WTC11 (cell line): ENCODE measurements at regions not wholly inside any gene's neighbourhood (a gene's known extent, or its start where the extent isn't known, plus 50 kb on each side); places are given as distances from the start of the nearest gene placed in this dataset.

Source experiments
- ATAC-seq: fragments of 200-7000 bp; cut with Tn5 transposase; 2 replicates; pipeline ENCODE4 v1.10.0; 2021; ENCODE audit warnings: mild to moderate bottlenecking, moderate library complexity
- CTCF ChIA-PET: fragments of 300-600 bp; sonication (Branson Sonifier 250); formaldehyde crosslinking; loops from one replicate; lab custom pipeline; 2021; ENCODE audit warnings: antibody characterized with exemption; lab: Charles Lee
- POLR2A ChIA-PET: fragments of 350-600 bp; sonication (Branson Sonifier 250); formaldehyde crosslinking; loops from one replicate; lab custom pipeline; 2021; ENCODE audit warnings: antibody characterized with exemption; lab: Charles Lee
- DNase-seq: peaks from one replicate; pipeline ENCODE4 v3.0.0; 2021; ENCODE audit warnings: low spot score
- H3K27ac Mint-ChIP-seq: 2 replicates; pipeline ENCODE4 v1.8.0; 2021; ENCODE audit warnings: mixed read lengths
- H3K27me3 Mint-ChIP-seq: 2 replicates; pipeline ENCODE4 v1.8.0; 2021; ENCODE audit warnings: low read depth, mild to moderate bottlenecking, moderate library complexity, mixed read lengths
- H3K36me3 Mint-ChIP-seq: 2 replicates; pipeline ENCODE4 v1.8.0; 2021; ENCODE audit warnings: mixed read lengths
- H3K4me1 Mint-ChIP-seq: 2 replicates; pipeline ENCODE4 v1.8.0; 2022; ENCODE audit warnings: mixed read lengths
- H3K4me3 Mint-ChIP-seq: 2 replicates; pipeline ENCODE4 v1.8.0; 2021; ENCODE audit warnings: mild to moderate bottlenecking, moderate library complexity, mixed read lengths
- H3K9me3 Mint-ChIP-seq: 2 replicates; pipeline ENCODE4 v1.8.0; 2021; ENCODE audit warnings: mixed read lengths
- ATF1 ChIP-seq: sonication (generic); formaldehyde crosslinking; IDR thresholded peaks from 2 replicates; pipeline ENCODE4 v1.8.1; 2023; ENCODE audit warnings: mild to moderate bottlenecking, moderate library complexity, missing genetic modification reagents
- MYBL2 ChIP-seq: sonication (generic); formaldehyde crosslinking; IDR thresholded peaks from 2 replicates; pipeline ENCODE4 v1.8.1; 2023; ENCODE audit warnings: mild to moderate bottlenecking, moderate library complexity, missing genetic modification reagents
- NFE2L1 ChIP-seq: sonication (generic); formaldehyde crosslinking; IDR thresholded peaks from 2 replicates; pipeline ENCODE4 v1.8.1; 2023; ENCODE audit warnings: missing genetic modification reagents
- PRRX2 ChIP-seq: fragments of 250-450 bp; sonication (Bioruptor Pico); IDR thresholded peaks from 2 replicates; pipeline ENCODE4 v1.8.0; 2021; ENCODE audit warnings: mild to moderate bottlenecking
- RORB ChIP-seq: fragments of 250-450 bp; sonication (Bioruptor Pico); IDR thresholded peaks from 2 replicates; pipeline ENCODE4 v1.9.0; 2021; ENCODE audit warnings: mild to moderate bottlenecking
- TEAD4 ChIP-seq: sonication (generic); formaldehyde crosslinking; IDR thresholded peaks from 2 replicates; pipeline ENCODE4 v1.8.0; 2022; ENCODE audit warnings: mild to moderate bottlenecking, missing genetic modification reagents
- ZNF317 ChIP-seq: sonication (generic); formaldehyde crosslinking; IDR thresholded peaks from 2 replicates; pipeline ENCODE4 v1.8.1; 2023; ENCODE audit warnings: low read depth, mild to moderate bottlenecking, moderate library complexity, missing genetic modification reagents, borderline replicate concordance
- ZNF396 ChIP-seq: fragments of 250-450 bp; sonication (Bioruptor Pico); IDR thresholded peaks from 2 replicates; pipeline ENCODE4 v1.8.0; 2021; ENCODE audit warnings: mild to moderate bottlenecking, moderate library complexity, borderline replicate concordance
- ZNF671 ChIP-seq: fragments of 250-450 bp; sonication (Bioruptor Pico); IDR thresholded peaks from 2 replicates; pipeline ENCODE4 v1.8.0; 2021; ENCODE audit warnings: mild to moderate bottlenecking
- TF ChIP-seq, protein P1 (sequence below): sonication (generic); formaldehyde crosslinking; IDR thresholded peaks from 2 replicates; pipeline ENCODE4 v1.8.1; 2023; ENCODE audit warnings: mild to moderate bottlenecking, missing genetic modification reagents, moderate library complexity
- TF ChIP-seq, protein P2 (sequence below): fragments of 250-450 bp; sonication (Bioruptor Pico); IDR thresholded peaks from 2 replicates; pipeline ENCODE4 v1.9.0; 2021; ENCODE audit warnings: moderate library complexity, mild to moderate bottlenecking, inconsistent platforms, borderline replicate concordance
- TF ChIP-seq, protein P3 (sequence below): sonication (generic); formaldehyde crosslinking; IDR thresholded peaks from 2 replicates; pipeline ENCODE4 v1.8.0; 2023; ENCODE audit warnings: missing genetic modification reagents
- TF ChIP-seq, protein P4 (sequence below): sonication (generic); formaldehyde crosslinking; IDR thresholded peaks from 2 replicates; pipeline ENCODE4 v1.8.0; 2022; ENCODE audit warnings: missing genetic modification reagents
- TF ChIP-seq, protein P5 (sequence below): fragments of 250-450 bp; sonication (Bioruptor Pico); IDR thresholded peaks from 2 replicates; pipeline ENCODE4 v1.8.0; 2021; ENCODE audit warnings: mild to moderate bottlenecking
- TF ChIP-seq, protein P6 (sequence below): sonication (generic); formaldehyde crosslinking; IDR thresholded peaks from 2 replicates; pipeline ENCODE4 v1.8.1; 2022; ENCODE audit warnings: low read depth, missing genetic modification reagents, borderline replicate concordance
- TF ChIP-seq, protein P7 (sequence below): sonication (generic); formaldehyde crosslinking; IDR thresholded peaks from 2 replicates; pipeline ENCODE4 v1.8.1; 2023; ENCODE audit warnings: mild to moderate bottlenecking, missing genetic modification reagents
- TF ChIP-seq, protein P8 (sequence below): sonication (generic); formaldehyde crosslinking; IDR thresholded peaks from 2 replicates; pipeline ENCODE4 v1.8.1; 2023; ENCODE audit warnings: mild to moderate bottlenecking, missing genetic modification reagents, moderate library complexity
- TF ChIP-seq, protein P9 (sequence below): fragments of 250-450 bp; sonication (Bioruptor Pico); IDR thresholded peaks from 2 replicates; pipeline ENCODE4 v1.9.0; 2021; ENCODE audit warnings: mild to moderate bottlenecking, borderline replicate concordance
- TF ChIP-seq, protein P10 (sequence below): fragments of 250-450 bp; sonication (Bioruptor Pico); IDR thresholded peaks from 2 replicates; pipeline ENCODE4 v1.9.0; 2021; ENCODE audit warnings: mild to moderate bottlenecking

DNA sequence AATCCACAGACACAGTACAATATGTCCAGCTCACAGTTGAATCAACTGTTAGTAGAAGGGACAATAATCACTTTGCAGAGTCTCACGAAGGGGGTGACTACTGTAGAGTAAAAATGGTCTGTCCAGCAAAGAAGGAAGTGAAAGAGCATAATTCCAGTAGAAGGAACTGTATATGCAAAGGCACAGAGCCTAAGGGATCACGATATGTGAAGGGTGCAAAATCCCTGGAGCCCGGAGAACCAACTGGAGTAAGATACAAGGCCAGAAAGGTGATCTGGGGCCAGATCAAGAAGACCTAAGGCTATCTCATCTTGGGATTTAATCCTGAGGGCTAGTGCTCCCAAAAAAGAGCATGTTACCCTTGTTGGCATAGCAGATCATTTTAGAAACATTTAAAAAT lies 192.7 kb upstream of the LDB2 start (continued):
- TF ChIP-seq TEAD4 (CRISPR knock-in tag) = no peak
- TF ChIP-seq MYBL2 (CRISPR knock-in tag) = no peak
- TF ChIP-seq, protein P1, sequence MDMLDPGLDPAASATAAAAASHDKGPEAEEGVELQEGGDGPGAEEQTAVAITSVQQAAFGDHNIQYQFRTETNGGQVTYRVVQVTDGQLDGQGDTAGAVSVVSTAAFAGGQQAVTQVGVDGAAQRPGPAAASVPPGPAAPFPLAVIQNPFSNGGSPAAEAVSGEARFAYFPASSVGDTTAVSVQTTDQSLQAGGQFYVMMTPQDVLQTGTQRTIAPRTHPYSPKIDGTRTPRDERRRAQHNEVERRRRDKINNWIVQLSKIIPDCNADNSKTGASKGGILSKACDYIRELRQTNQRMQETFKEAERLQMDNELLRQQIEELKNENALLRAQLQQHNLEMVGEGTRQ = no peak
- TF ChIP-seq, protein P2, sequence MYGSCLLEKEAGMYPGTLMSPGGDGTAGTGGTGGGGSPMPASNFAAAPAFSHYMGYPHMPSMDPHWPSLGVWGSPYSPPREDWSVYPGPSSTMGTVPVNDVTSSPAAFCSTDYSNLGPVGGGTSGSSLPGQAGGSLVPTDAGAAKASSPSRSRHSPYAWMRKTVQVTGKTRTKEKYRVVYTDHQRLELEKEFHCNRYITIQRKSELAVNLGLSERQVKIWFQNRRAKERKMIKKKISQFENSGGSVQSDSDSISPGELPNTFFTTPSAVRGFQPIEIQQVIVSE (CRISPR knock-in tag) = no peak

DNA sequence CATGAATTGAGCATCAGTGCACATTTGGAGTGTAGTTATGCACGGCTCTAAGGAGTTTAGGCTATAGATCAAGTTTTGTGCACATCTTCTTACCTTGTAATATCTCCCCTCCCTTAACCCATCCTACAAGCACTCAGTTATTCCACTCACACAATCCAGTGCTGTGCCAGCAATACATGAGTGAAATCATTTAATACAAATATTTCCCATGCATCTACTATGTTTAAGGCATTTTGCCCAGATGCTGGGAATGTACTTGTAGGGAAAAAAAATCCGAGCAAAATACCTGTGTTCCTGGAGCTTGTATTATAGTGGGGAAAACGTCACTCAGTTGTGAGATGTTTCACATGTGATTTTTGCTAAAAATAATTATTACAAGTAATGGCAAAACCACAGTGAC lies 191.6 kb upstream of the LDB2 start:
- CTCF ChIA-PET = no interaction called here
- H3K36me3 Mint-ChIP-seq = peaks cover 11% of the 10 kb centered on the region

More for the DNA sequence above, 191.6 kb upstream of the LDB2 start:
- Mint-ChIP-seq H3K9me3 (peaks cover 19% of the 10 kb centered on the region), H3K27me3 (peaks cover 3% of the 10 kb centered on the region; the same call in 1 of the 2 replicates), H3K27ac (no peak overlapping the region), H3K4me1 (peaks cover 19% of the 10 kb centered on the region), H3K4me3 (no peak overlapping the region)
- no peak for DNase-seq
- TF ChIP-seq PRRX2 = no peak
- no peak for TF ChIP-seq ZNF317 (CRISPR knock-in tag)
- no peak for TF ChIP-seq ZNF671 (CRISPR knock-in tag)
- TF ChIP-seq, protein P3, sequence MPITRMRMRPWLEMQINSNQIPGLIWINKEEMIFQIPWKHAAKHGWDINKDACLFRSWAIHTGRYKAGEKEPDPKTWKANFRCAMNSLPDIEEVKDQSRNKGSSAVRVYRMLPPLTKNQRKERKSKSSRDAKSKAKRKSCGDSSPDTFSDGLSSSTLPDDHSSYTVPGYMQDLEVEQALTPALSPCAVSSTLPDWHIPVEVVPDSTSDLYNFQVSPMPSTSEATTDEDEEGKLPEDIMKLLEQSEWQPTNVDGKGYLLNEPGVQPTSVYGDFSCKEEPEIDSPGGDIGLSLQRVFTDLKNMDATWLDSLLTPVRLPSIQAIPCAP (CRISPR knock-in tag) = no peak
- TF ChIP-seq, protein P4, sequence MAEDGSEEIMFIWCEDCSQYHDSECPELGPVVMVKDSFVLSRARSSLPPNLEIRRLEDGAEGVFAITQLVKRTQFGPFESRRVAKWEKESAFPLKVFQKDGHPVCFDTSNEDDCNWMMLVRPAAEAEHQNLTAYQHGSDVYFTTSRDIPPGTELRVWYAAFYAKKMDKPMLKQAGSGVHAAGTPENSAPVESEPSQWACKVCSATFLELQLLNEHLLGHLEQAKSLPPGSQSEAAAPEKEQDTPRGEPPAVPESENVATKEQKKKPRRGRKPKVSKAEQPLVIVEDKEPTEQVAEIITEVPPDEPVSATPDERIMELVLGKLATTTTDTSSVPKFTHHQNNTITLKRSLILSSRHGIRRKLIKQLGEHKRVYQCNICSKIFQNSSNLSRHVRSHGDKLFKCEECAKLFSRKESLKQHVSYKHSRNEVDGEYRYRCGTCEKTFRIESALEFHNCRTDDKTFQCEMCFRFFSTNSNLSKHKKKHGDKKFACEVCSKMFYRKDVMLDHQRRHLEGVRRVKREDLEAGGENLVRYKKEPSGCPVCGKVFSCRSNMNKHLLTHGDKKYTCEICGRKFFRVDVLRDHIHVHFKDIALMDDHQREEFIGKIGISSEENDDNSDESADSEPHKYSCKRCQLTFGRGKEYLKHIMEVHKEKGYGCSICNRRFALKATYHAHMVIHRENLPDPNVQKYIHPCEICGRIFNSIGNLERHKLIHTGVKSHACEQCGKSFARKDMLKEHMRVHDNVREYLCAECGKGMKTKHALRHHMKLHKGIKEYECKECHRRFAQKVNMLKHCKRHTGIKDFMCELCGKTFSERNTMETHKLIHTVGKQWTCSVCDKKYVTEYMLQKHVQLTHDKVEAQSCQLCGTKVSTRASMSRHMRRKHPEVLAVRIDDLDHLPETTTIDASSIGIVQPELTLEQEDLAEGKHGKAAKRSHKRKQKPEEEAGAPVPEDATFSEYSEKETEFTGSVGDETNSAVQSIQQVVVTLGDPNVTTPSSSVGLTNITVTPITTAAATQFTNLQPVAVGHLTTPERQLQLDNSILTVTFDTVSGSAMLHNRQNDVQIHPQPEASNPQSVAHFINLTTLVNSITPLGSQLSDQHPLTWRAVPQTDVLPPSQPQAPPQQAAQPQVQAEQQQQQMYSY (CRISPR knock-in tag) = no peak
- TF ChIP-seq, protein P5, sequence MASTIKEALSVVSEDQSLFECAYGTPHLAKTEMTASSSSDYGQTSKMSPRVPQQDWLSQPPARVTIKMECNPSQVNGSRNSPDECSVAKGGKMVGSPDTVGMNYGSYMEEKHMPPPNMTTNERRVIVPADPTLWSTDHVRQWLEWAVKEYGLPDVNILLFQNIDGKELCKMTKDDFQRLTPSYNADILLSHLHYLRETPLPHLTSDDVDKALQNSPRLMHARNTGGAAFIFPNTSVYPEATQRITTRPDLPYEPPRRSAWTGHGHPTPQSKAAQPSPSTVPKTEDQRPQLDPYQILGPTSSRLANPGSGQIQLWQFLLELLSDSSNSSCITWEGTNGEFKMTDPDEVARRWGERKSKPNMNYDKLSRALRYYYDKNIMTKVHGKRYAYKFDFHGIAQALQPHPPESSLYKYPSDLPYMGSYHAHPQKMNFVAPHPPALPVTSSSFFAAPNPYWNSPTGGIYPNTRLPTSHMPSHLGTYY (CRISPR knock-in tag) = no peak
- TF ChIP-seq, protein P6, sequence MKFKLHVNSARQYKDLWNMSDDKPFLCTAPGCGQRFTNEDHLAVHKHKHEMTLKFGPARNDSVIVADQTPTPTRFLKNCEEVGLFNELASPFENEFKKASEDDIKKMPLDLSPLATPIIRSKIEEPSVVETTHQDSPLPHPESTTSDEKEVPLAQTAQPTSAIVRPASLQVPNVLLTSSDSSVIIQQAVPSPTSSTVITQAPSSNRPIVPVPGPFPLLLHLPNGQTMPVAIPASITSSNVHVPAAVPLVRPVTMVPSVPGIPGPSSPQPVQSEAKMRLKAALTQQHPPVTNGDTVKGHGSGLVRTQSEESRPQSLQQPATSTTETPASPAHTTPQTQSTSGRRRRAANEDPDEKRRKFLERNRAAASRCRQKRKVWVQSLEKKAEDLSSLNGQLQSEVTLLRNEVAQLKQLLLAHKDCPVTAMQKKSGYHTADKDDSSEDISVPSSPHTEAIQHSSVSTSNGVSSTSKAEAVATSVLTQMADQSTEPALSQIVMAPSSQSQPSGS (CRISPR knock-in tag) = no peak
- TF ChIP-seq, protein P7, sequence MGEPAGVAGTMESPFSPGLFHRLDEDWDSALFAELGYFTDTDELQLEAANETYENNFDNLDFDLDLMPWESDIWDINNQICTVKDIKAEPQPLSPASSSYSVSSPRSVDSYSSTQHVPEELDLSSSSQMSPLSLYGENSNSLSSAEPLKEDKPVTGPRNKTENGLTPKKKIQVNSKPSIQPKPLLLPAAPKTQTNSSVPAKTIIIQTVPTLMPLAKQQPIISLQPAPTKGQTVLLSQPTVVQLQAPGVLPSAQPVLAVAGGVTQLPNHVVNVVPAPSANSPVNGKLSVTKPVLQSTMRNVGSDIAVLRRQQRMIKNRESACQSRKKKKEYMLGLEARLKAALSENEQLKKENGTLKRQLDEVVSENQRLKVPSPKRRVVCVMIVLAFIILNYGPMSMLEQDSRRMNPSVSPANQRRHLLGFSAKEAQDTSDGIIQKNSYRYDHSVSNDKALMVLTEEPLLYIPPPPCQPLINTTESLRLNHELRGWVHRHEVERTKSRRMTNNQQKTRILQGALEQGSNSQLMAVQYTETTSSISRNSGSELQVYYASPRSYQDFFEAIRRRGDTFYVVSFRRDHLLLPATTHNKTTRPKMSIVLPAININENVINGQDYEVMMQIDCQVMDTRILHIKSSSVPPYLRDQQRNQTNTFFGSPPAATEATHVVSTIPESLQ (CRISPR knock-in tag) = no peak
- TF ChIP-seq, protein P8, sequence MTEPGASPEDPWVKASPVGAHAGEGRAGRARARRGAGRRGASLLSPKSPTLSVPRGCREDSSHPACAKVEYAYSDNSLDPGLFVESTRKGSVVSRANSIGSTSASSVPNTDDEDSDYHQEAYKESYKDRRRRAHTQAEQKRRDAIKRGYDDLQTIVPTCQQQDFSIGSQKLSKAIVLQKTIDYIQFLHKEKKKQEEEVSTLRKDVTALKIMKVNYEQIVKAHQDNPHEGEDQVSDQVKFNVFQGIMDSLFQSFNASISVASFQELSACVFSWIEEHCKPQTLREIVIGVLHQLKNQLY = no peak
- no peak for TF ChIP-seq ATF1 (CRISPR knock-in tag)
- no peak for TF ChIP-seq RORB
- TF ChIP-seq, protein P9, sequence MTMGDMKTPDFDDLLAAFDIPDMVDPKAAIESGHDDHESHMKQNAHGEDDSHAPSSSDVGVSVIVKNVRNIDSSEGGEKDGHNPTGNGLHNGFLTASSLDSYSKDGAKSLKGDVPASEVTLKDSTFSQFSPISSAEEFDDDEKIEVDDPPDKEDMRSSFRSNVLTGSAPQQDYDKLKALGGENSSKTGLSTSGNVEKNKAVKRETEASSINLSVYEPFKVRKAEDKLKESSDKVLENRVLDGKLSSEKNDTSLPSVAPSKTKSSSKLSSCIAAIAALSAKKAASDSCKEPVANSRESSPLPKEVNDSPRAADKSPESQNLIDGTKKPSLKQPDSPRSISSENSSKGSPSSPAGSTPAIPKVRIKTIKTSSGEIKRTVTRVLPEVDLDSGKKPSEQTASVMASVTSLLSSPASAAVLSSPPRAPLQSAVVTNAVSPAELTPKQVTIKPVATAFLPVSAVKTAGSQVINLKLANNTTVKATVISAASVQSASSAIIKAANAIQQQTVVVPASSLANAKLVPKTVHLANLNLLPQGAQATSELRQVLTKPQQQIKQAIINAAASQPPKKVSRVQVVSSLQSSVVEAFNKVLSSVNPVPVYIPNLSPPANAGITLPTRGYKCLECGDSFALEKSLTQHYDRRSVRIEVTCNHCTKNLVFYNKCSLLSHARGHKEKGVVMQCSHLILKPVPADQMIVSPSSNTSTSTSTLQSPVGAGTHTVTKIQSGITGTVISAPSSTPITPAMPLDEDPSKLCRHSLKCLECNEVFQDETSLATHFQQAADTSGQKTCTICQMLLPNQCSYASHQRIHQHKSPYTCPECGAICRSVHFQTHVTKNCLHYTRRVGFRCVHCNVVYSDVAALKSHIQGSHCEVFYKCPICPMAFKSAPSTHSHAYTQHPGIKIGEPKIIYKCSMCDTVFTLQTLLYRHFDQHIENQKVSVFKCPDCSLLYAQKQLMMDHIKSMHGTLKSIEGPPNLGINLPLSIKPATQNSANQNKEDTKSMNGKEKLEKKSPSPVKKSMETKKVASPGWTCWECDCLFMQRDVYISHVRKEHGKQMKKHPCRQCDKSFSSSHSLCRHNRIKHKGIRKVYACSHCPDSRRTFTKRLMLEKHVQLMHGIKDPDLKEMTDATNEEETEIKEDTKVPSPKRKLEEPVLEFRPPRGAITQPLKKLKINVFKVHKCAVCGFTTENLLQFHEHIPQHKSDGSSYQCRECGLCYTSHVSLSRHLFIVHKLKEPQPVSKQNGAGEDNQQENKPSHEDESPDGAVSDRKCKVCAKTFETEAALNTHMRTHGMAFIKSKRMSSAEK (CRISPR knock-in tag) = no peak
- TF ChIP-seq NFE2L1 (CRISPR knock-in tag) = no peak
- TF ChIP-seq, protein P10, sequence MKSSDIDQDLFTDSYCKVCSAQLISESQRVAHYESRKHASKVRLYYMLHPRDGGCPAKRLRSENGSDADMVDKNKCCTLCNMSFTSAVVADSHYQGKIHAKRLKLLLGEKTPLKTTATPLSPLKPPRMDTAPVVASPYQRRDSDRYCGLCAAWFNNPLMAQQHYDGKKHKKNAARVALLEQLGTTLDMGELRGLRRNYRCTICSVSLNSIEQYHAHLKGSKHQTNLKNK (CRISPR knock-in tag) = no peak
- TF ChIP-seq ZNF396 = no peak
- no peak for ATAC-seq
- POLR2A ChIA-PET = no interaction called here
